ENCODE measurements at regions not wholly inside any gene's neighbourhood (a gene's known extent, or its start where the extent isn't known, plus 50 kb on each side); places are given as distances from the start of the nearest gene placed in this dataset.

GRCh38 chr4:99710681-99711345 lies 53.2 kb upstream of the C4orf54 start:
- no peak for ATAC-seq
- DNase-seq (ENCODE audit: low spot score), result no peak
- no peaks in the 10 kb centered on the region; the same call in 1 of the 2 replicates for H3K4me1 Mint-ChIP-seq
- no peaks in the 10 kb centered on the region; the same call in 1 of the 2 replicates for H3K27me3 Mint-ChIP-seq (ENCODE audit: low read depth)
- no peak overlapping the region for H3K4me3 Mint-ChIP-seq
- no peaks in the 10 kb centered on the region for H3K9me3 Mint-ChIP-seq
- no peak for TF ChIP-seq FOXJ3 (CRISPR knock-in tag; IDR thresholded peaks at IDR 0.05; ENCODE audit: borderline replicate concordance)
- no peak for TF ChIP-seq NFATC4 (CRISPR knock-in tag; IDR thresholded peaks at IDR 0.05)
- no peak for TF ChIP-seq E2F1 (CRISPR knock-in tag; IDR thresholded peaks at IDR 0.05)
- TF ChIP-seq GTF2I (CRISPR knock-in tag; conservative IDR thresholded peaks at IDR 0.05), result no peak
- no peak for TF ChIP-seq ZNF263 (CRISPR knock-in tag; IDR thresholded peaks at IDR 0.05; ENCODE audit: low read depth)
- no peak for TF ChIP-seq ARID4B (CRISPR knock-in tag; IDR thresholded peaks at IDR 0.05; ENCODE audit: borderline replicate concordance)
- TF ChIP-seq JUN (CRISPR knock-in tag; IDR thresholded peaks at IDR 0.05), result no peak
- no peak for TF ChIP-seq MAX (CRISPR knock-in tag; IDR thresholded peaks at IDR 0.05)
- no peak for TF ChIP-seq RELA (CRISPR knock-in tag; IDR thresholded peaks at IDR 0.05; ENCODE audit: borderline replicate concordance)
- no peaks in the 10 kb centered on the region for H3K36me3 Mint-ChIP-seq
- H3K27ac Mint-ChIP-seq, result no peak overlapping the region
- ChIA-PET POLR2A (no interaction called here), CTCF (interaction anchor here (0.9 kb wide), 1 partner anchor 13 kb away, joined by 3 read pairs; no protein-coding TSS in a partner anchor)

- CTCF ChIA-PET, result interaction anchor here (0.8 kb wide), 1 partner anchor 11 kb away, joined by 3 read pairs; no protein-coding TSS in a partner anchor
- no peaks in the 10 kb centered on the region for H3K4me1 Mint-ChIP-seq
- no peaks in the 10 kb centered on the region for H3K9me3 Mint-ChIP-seq
- DNase-seq (ENCODE audit: low spot score) (no peak), ATAC-seq (no peak)
- H3K27ac Mint-ChIP-seq, result no peak overlapping the region
- no peaks in the 10 kb centered on the region; the same call in 1 of the 2 replicates for H3K27me3 Mint-ChIP-seq (ENCODE audit: low read depth)
- H3K36me3 Mint-ChIP-seq, result no peaks in the 10 kb centered on the region
- no peak overlapping the region for H3K4me3 Mint-ChIP-seq
- POLR2A ChIA-PET, result no interaction called here
- no peak for TF ChIP-seq CBFB (CRISPR knock-in tag; IDR thresholded peaks at IDR 0.05; ENCODE audit: low read depth)
- no peak for TF ChIP-seq NFE2L1 (CRISPR knock-in tag; IDR thresholded peaks at IDR 0.05)
- no peak for TF ChIP-seq E2F5 (CRISPR knock-in tag; IDR thresholded peaks at IDR 0.05)
- no peak for TF ChIP-seq ZNF396 (CRISPR knock-in tag; IDR thresholded peaks at IDR 0.05; ENCODE audit: borderline replicate concordance)
- no peak for TF ChIP-seq ZNF512 (CRISPR knock-in tag; IDR thresholded peaks at IDR 0.05; ENCODE audit: borderline replicate concordance)
- TF ChIP-seq PREB (CRISPR knock-in tag; IDR thresholded peaks at IDR 0.05; ENCODE audit: borderline replicate concordance), result no peak
- no peak for TF ChIP-seq IRF2 (CRISPR knock-in tag; IDR thresholded peaks at IDR 0.05; ENCODE audit: borderline replicate concordance, low read depth)
Observed at GRCh38 chr4:99710020-99710419, 52.4 kb upstream of the C4orf54 start.
